Lower leg skin (tissue), 3 donors: ENCODE measurements at regions not wholly inside any gene's neighbourhood (a gene's known extent, or its start where the extent isn't known, plus 50 kb on each side); places are given as distances from the start of the nearest gene placed in this dataset.

ENCODE experiments used
- CTCF ChIP-seq, 3 donors: fragments of 450-650 bp; IDR thresholded peaks; one replicate each; pipeline ENCODE4 v1.5.1; 2016; ENCODE audit warnings: antibody characterized with exemption in 3 of 3, mild to moderate bottlenecking in 3 of 3, moderate library complexity in 2 of 3
- POLR2A ChIP-seq, 2 donors: fragments of 450-650 bp; IDR thresholded peaks; one replicate each; pipeline ENCODE4 v1.6.1; 2016 to 2017; ENCODE audit warnings: antibody characterized with exemption in 2 of 2, mild to moderate bottlenecking in 1 of 2, moderate library complexity in 1 of 2

DNA sequence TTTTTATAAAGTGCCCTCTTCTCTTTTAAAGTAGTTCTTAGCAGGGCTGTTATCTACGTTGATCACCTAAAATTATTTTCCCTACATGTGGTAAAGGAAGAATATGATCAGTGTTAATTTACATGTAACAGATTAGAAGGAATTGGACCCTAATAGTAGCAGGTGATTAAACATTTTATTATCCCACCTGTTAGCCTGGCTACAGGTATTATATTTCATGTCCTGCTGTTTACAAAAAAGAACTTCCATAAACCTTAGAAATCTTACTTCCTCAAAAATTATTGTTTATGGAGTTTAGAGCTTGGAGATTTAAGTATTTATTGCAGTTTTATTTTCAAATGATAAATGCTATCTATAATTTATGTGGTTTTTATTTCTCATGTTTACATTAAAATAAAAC lies 1226.7 kb downstream of the UQCRFS1 start:
- TF ChIP-seq POLR2A (IDR thresholded peaks at IDR 0.05) (no peak), CTCF (IDR thresholded peaks at IDR 0.05) (no peak)
